ENCODE measurements at regions not wholly inside any gene's neighbourhood (a gene's known extent, or its start where the extent isn't known, plus 50 kb on each side); places are given as distances from the start of the nearest gene placed in this dataset.

- no peak overlapping the region for H3K4me3 ChIP-seq (replicated peaks in 1 of 2; ENCODE audit: low read depth in 2 of 2, low read length in 2 of 2)
- DNase-seq (ENCODE audit: low read depth in 2 of 2): no peak
- no peak for TF ChIP-seq CTCF (IDR thresholded peaks at IDR 0.05; ENCODE audit: low read depth, low read length)
Measured at GRCh38 chr9:38256461-38256860, 136.0 kb upstream of the ALDH1B1 start.

- no peak for TF ChIP-seq CTCF (IDR thresholded peaks at IDR 0.05; ENCODE audit: low read depth, low read length)
- no peak for DNase-seq (ENCODE audit: low read depth in 2 of 2)
- H3K4me3 ChIP-seq (replicated peaks in 1 of 2; ENCODE audit: low read depth in 2 of 2, low read length in 2 of 2): no peak overlapping the region
Measured at GRCh38 chr9:38255599-38255998, 136.9 kb upstream of the ALDH1B1 start.

- TF ChIP-seq CTCF (IDR thresholded peaks at IDR 0.05; ENCODE audit: low read depth, low read length): no peak
- no peak for DNase-seq (ENCODE audit: low read depth in 2 of 2)
- H3K4me3 ChIP-seq (replicated peaks in 1 of 2; ENCODE audit: low read depth in 2 of 2, low read length in 2 of 2): no peak overlapping the region
Measured at GRCh38 chr9:38254756-38255155, 137.7 kb upstream of the ALDH1B1 start.

- no peak for DNase-seq (ENCODE audit: low read depth in 2 of 2)
- no peak for TF ChIP-seq CTCF (IDR thresholded peaks at IDR 0.05; ENCODE audit: low read depth, low read length)
- no peak overlapping the region for H3K4me3 ChIP-seq (replicated peaks in 1 of 2; ENCODE audit: low read depth in 2 of 2, low read length in 2 of 2)
Measured at GRCh38 chr9:38254151-38254550, 138.4 kb upstream of the ALDH1B1 start.

DNA sequence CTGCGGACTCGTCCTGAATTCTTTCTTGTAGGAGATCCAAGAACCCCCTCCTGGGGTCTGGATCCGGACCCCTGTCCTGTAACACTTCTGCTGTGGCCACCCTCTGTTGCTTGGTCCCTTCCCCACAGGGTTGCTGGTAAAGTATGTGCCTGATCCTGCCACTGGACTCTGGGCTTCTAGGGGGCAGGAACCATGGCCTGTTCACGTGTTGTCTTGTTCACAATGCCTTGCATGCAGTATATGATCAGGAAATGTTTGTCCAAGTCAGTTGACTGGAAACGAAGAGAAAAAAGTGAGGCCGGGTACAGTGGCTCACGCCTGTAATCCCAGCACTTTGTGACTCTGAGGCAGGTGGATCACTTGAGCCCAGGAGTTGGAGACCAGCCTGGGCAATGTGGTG is 139.3 kb upstream of the ALDH1B1 start:
- no peak for DNase-seq (ENCODE audit: low read depth in 2 of 2)
- no peak for TF ChIP-seq CTCF (IDR thresholded peaks at IDR 0.05; ENCODE audit: low read depth, low read length)

GRCh38 chr9:38251036-38251860 is 141.3 kb upstream of the ALDH1B1 start:
- H3K4me3 ChIP-seq (replicated peaks in 1 of 2; ENCODE audit: low read depth in 2 of 2, low read length in 2 of 2): no peak overlapping the region
- DNase-seq (ENCODE audit: low read depth in 2 of 2): no peak
- no peak for TF ChIP-seq CTCF (IDR thresholded peaks at IDR 0.05; ENCODE audit: low read depth, low read length)

More for the DNA sequence above, 139.3 kb upstream of the ALDH1B1 start:
- no peak overlapping the region for H3K4me3 ChIP-seq (replicated peaks in 1 of 2; ENCODE audit: low read depth in 2 of 2, low read length in 2 of 2)

Data from cardiac fibroblast (primary cell).